ENCODE measurements at regions not wholly inside any gene's neighbourhood (a gene's known extent, or its start where the extent isn't known, plus 50 kb on each side); places are given as distances from the start of the nearest gene placed in this dataset.
"Not testable (repeated sequence)": the region's sequence is repeated elsewhere in the genome, so short reads cannot be mapped to it uniquely, and the experiment has no call there.

DNA sequence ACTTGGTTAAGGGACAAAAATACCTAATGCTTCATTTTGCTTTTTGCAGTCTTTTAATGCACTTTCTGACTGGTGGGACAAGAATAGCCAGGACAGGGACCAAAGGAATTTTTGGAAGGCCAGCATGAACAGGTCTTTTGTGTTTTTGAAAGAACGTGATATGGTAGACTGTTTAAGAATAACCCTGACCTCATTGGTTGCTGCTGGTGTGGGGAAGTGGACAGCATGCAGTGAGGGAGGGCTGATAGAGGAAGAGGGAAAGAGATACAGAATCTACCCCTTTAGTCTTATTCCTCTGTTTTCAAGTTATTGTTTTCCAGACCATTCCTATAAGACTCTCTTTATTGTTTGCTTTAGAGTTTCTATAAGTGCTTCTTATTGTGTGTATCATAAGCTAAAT, 816.2 kb downstream of the CDH11 start:
- no peak for DNase-seq (ENCODE audit: low spot score)

DNA sequence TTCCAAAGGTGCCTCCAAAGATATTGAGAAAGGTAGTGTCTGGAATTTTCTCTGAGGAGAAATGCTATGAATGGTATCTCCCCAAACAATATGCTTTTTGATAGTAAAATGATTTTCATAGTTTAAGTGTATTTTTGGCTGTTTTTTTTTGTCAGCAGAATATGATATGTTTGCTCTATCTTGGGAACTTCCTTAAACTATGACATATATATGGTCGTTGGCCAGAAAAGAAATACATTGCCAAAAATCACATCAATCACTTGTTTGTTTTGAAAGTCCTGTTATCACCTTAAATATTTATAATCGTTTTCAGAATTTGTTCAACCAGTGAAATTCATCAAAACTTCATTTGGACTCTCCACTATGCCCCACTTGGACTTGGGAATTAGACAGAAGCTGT, 816.9 kb downstream of the CDH11 start:
- DNase-seq (ENCODE audit: low spot score) = no peak

DNA sequence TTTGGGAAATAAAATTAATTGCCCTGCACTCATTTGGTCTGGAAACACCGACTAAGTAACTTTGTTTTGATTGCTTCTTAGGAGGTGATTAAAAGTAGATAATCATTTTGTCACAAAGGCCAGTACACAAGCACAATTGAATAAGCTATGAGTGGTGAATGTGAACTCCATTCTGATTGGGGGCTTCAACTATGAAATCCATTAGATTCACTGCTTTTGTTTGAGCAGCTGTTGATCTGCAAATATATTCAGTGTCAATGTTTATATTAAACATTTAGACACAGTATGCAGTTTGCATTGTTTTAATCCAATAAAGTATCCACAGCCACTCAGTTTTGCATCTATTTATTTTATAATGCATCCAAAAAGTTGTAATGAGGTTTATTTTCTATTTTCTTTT, 817.5 kb downstream of the CDH11 start:
- no peak for DNase-seq (ENCODE audit: low spot score)

DNA sequence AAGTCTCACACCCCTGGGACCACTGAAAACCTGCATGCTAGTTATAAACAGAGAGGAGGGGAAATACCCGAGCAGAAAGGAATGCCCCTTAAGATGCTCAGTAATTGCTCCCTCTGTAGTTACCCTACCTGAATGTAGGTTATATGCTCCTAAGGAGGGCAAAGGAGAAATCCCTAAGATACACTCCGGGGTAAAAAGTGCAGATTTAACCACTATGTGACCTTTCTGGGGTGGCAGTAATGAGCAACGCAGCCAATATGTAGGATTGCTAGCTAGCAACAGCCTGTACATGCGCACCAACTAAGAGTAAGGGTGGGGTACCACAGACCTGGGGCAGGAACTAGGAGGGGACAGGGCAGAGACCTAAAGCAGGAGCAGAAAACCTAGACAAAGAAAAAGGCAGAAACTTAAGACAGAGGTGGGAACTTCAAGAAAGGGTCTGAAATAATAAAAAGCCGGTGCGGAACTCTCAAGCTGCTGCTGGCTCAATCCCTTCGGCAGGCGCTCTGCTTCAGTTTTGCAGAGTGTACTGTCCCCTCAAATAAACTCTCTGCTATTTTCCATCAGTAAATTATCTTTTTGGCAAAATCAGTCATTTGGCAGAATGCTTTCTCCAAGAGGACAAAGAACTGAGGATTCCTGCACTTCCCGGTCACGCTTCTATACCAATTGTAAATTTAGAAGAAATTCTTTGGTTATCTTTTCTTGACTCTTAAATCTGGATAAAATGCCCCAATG, 823.8 kb downstream of the CDH11 start:
- no peak for DNase-seq (ENCODE audit: low spot score)

DNA sequence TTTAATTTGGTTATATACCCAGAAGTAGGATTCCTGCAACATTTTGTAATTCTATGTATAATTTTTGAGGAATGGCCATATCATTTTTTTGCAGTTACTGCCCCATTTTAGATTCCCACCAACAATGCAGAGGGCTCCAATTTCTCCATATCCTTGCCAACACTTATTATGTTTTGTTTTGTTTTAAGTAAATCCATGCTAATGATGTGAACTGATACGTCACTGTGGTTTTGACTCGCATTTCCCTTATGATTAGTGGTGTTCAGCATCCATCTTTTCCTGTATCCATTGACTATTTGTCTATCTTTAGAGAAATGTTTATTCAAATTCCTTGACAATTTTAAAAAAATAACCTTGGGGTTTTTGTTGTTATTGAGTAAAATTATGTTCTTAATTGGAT, 826.4 kb downstream of the CDH11 start:
- DNase-seq (ENCODE audit: low spot score) = no peak

DNA sequence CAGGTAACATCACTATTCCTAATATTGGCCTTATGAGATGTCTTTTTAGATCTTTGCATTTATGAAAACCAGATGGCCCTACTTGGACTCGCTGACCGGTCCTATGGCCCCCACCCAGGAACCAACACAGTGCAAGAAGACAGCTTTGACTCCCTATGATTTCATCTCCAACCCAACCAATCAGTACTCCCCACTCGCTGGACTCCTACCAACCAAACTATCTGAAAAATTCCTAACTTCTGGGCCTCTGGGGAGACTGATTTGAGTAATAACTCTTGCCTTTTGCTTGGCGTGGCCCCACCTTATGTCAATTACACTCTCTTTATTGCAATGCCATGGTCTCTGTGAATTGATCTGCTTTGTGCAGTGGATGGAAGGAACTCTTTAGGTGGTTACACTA, 828.9 kb downstream of the CDH11 start:
- DNase-seq (ENCODE audit: low spot score) = no peak

DNA sequence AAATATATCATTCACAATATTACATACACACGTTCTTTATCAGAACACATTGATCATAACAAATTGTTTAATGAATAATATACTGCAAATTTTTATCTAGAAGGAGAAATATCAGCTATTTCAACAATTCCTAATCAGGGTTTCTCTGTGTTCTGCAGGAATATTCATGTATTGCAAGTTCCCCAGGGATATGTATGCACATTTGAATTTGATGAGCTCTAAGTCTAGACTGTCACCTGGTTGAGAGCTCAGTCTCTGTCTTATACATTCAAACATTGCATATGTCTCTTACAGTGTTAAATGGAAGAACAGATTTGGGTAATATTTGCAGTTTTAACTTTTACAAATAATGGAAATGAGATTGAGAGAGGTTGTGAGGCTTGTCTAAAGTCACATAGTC, 829.7 kb downstream of the CDH11 start:
- no peak for DNase-seq (ENCODE audit: low spot score)

DNA sequence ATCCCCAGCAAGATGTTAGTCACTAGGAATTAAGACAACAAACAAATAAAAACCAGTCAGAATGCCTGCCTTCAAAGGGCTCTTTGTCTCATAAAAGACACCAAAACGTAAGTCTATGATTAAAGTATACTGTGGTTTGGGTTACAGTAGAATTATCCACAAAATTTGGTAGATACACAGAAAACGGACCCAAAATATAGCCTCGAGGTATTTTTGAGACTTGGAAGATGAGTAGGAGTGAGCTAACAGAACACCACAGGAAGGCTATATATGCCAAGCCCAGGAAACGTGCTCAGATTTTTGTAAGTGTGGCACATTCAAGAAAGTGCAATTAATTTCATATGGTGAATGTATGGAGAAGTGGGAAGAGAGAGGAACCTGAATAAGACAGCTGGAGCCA, 831.4 kb downstream of the CDH11 start:
- DNase-seq (ENCODE audit: low spot score) = no peak

DNA sequence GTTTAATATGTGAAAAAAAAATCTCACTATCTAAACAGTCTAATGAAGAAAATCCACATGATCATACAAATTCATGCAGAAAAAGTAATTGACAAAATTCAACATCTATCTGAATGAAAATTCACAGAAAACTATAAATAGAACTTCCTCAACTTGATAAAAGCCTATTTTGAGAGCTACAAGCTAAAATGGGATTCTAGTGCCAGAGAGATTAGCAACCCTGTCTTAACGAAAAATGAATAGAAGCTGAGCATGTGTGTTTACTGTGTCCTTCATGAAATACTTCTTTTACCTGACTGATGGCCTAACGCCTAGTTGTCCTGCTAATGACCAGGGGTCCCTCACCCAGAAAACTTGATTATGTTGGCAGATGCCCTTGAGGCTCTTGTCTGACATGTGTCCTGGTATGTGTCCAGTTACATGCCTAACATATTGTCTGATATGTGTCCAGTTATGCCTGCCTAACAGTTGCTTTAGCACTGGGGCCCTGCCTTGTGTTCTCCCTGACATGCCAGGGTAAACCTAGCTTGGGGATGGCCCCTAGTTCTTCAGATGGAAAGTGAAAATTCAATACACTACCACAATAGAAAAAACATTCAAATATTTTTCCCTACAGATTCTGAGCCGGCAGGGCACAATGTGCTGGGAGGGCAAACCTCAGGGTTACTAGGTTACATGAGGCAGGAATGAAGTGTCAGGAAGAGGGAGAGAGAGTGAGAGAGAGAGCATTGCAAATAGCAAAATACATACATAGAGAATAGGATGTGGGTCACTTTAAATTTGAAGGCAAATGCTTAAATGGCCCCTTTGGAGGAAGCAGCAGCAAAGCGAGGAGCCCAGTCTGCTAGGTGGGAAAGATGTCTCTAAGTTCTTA, 834.0 kb downstream of the CDH11 start:
- DNase-seq (ENCODE audit: low spot score) = no peak

DNA sequence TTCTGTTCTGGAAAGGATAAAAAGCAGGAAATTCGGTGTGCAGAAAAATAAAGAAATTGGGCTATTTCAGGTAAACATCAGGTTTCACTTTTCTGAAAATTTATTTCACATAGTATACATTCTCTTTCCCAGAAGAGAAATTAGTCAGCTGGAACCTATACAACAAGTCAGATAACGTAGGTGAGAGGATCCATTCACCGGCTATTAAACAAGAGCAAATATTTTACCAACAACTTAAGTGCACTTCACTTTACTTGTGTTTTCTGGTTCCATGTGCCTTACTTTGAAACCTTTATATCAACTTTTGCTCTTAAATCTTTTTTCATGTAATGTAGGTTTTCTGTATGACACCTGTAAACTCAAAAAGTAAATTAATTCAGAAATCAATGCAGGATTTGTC, 839.7 kb downstream of the CDH11 start:
- DNase-seq (ENCODE audit: low spot score) = no peak

DNA sequence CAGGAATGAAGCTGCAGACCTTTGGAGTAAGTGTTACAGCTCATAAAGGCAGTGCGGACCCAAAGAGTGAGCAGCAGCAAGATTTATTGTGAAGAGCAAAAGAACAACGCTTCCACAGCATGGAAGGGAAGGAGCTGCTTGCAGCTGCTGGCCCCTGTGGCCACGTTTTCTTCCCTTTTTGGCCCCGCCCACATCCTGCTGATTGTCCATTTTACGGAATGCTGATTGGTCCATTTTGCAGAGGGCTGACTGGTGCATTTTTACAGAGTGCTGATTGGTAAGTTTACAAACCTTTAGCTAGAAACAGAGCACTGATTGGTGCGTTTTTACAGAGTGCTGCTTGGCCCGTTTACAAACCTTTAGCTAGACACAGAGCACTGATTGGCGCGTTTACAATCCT, 841.5 kb downstream of the CDH11 start:
- no peak for DNase-seq (ENCODE audit: low spot score)

DNA sequence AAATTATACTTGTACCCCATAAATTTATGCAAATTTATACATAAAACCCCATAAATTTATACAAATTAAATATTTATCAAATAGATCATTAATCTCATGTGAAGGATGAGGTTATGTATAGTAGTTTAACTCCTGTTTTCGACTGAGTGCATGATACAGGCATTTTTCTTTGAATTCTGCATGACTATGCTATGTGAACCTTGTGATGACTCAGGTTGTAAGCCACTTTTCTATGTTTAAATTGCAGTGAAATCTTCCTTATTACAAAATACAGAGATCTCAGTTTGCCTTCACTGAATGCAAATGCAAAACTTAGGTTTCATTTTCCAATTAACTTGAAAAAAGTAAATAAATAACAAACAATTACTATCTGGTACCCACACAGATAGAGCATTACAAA, 843.7 kb downstream of the CDH11 start:
- DNase-seq (ENCODE audit: low spot score) = no peak

DNA sequence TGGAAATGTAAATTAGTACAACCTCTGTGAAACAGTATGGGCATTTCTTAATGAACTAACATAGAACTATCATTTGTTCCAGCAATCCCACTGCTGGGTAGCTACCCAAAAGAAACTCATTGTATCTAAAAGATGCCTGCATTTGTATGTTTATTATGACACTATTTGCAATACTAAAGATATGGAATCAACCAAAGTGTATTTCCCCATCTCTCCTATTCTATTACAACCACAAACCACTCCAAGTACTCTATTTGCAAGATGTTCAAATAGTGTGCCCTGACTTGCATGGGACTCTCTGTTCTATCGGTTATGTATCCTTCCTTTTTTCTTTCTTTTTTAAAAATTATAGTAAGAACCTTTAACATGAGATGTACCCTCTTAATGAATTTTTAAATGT, 845.2 kb downstream of the CDH11 start:
- DNase-seq (ENCODE audit: low spot score) = no peak

DNA sequence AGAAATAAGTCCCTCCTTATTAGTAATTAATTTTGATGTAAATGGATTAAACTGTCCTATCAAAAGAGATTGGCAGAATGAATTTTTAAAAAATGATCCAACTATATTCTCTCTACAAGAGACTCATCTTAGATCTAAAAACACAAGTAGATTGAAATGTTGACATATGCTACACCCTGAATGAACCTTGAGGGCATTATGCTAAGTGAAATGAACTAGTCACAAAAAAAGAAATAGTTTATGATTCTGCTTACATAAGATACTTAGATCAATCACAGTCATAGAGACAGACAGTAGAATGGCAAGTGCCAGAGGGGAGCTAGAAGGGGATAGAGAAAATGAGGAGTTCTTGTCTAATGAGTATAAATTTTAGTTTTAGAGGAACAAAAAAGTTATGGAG, 849.8 kb downstream of the CDH11 start:
- no peak for DNase-seq (ENCODE audit: low spot score)

DNA sequence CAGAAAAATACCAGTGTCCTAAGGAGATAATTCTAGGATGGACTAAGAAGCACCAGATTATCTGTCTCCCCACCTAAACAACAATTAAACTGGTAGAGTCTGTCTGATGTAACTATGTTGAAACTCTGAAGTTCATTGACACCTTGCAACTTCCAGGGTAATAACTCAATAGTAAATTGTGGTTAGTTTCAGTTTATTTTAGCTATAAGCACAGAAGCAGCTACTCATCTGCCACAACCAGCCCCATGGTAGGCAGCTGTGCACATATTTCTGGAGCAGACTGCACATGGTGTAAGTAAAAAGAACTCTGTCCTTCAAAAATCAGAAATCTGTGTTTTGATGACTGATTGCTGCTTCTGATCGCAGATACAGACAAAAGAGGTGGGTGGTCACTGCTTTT, 852.1 kb downstream of the CDH11 start:
- no peak for DNase-seq (ENCODE audit: low spot score)

DNA sequence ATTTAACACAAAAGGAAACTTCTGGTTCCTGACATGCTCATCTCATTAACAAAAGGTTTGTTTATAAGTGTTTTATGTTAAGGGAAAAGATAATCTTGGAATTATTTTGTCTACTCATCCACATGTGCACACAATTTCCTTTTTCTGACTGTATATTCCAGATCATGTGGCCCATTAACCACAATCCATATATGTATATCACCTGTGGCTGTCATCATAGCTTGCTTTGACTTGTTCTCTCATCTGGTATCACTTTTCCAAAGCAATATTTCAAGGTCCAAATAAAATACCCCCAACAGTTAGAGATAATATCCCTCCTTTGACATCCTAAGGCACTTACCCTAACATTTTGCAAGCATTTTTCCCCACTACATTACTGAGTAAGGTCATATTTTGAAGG, 856.1 kb downstream of the CDH11 start:
- DNase-seq (ENCODE audit: low spot score) = no peak

DNA sequence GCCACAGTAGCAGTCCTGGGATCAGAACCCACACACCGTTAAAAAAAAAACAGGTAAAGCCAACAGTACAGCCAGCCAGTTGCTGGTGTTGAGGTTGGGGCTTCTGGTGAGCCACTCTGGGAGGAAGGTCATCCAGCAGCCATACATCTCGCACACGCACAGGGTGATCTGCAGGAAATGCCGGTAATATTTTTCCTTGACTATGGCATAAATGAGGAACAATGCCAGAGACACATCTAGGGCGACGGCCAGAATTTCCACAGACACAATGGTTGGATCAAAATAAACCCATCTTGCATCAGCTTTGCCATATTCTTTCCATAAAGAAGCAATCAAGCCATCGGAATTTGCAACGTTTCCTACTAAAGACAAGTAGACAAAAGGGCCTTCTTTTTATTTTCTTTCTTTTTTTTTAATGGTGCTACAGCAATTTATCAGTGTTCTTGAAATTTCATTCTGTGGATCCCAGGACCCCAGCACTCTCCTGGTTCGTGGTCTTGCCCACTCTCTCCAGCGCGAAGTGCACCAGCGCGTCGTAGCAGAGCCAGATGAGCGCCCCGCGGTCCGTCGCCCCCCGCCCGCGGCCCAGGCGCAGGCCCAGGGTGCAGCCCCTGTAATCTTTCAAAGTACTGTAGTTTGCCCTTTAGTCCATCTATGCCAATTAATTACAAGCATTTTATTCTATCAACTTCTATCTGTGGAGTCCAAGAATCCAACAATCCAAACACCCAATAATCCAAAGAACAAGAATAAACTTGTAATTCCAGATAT, 861.0 kb downstream of the CDH11 start:
- DNase-seq (ENCODE audit: low spot score) = not testable (repeated sequence)

DNA sequence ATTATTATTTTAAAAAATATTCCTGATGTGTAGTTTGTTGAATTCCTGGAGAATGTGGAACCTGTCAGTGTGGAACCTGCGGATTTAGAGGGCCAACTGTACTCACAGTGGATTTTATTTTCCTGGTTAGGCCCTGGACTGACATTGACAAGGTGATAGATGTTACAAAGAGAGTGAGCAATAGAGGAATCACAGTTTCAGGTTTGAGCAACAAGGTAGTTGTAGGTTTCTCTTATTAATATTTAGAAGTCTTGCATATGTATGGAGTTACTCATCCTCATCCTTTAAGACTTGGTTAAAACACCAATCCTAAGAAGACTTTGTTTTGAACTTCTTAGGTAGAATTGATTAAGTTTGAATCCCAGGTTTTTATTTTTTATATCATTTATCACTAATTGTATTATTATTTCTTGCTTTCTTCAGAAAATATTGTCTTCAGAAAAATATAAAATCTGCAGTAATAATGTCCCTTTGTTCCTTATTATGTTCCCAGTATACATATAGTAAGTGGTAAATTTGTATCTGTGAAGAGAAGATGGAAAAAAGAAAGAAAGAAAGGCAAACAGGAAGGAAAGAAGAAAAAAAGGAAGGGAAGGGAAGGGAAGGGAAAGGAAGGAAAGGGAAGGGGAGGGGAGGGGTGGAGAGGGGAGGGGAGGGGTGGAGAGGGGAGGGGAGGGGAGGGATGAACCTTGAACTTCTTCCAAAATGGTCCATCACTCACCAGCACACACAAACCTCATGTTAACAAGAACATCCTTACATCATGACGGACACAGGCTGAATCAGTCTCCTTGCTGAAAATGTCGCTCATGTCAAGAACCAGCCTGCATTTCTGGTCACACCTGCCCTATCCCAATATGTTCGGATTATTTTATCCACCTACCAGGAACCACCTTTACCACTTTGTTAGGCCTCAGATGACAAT, 867.2 kb downstream of the CDH11 start:
- DNase-seq (ENCODE audit: low spot score) = no peak

DNA sequence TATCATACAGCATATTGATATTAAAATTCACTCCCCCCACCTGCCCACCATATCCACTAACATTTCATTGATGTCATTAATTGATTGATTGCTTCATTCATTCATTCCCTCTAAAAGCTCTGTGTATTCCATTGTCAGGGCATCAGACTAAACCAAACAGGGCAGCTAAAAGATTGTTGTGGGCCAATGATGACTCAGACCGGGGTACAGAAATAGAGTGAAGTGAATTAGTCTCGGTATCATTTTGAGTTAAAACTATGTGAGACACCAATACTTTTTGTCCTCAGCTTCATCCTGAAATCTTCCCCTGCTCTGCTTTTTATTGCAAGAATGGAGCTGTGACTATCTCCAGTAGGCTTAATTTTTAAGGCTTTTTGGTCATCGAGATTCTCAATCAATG, 868.3 kb downstream of the CDH11 start:
- DNase-seq (ENCODE audit: low spot score) = no peak

DNA sequence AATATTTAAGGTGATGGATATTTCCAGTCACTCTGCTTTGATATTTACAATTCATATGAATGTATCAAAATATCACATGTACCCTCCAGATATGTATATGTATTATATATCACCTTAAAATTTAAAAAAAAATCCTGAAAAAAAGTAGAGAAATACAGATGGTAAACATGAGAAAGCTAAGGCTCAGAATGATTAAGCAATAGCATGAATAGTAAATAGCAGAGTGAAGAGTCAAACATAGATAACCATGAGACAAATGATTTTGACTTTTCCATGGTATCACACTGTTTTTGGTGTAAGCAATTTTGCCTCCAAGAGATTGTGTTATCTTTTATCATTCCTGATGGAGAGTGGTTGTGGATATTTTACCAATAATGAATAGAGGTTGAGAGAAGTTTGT, 868.8 kb downstream of the CDH11 start:
- DNase-seq (ENCODE audit: low spot score) = no peak

DNA sequence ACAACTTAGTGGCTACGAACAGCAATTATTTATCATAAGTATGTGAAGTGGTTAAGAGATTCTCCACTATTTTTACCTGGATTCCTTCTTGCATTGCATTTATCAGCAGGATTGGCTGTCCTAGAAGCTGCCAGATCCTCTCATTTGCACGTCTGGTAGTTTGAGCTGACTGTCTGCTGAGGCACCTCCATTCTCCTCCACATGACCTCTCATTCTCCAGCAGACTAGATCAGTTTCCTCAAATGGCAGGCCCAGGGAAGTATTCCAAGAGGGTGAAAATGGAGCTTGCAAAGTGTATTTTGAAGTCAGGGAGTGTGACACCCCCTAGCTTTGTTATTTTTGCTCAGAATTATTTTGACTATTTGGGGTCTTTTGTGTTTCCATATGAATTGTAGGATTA, 870.1 kb downstream of the CDH11 start:
- no peak for DNase-seq (ENCODE audit: low spot score)

DNA sequence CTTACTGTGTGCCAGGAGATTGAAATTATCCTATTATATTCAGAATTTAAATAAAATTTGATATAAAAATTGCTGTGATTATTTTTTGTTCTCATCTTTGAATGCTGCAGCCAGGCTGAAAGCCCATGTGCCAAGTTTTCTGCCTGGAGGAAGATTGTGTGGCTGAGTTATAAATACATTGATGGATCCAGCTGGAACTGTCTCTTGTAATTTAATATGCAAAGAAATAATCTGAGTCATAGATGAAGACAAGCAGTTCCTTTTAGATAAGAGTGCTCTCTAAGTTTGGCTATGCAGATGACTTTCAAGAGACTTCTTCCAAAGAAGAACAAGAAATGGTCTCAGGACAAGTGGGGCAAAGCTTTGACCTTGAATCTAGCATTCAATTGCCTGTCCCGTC, 871.0 kb downstream of the CDH11 start:
- no peak for DNase-seq (ENCODE audit: low spot score)

Measured in mucosa of gallbladder (tissue), 1 donor.